ENCODE measurements at regions not wholly inside any gene's neighbourhood (a gene's known extent, or its start where the extent isn't known, plus 50 kb on each side); places are given as distances from the start of the nearest gene placed in this dataset.
A peak's percentile ranks its signal among the peaks of the same experiment; 100 is the strongest.
"Not testable (repeated sequence)": the region's sequence is repeated elsewhere in the genome, so short reads cannot be mapped to it uniquely, and the experiment has no call there.

DNA sequence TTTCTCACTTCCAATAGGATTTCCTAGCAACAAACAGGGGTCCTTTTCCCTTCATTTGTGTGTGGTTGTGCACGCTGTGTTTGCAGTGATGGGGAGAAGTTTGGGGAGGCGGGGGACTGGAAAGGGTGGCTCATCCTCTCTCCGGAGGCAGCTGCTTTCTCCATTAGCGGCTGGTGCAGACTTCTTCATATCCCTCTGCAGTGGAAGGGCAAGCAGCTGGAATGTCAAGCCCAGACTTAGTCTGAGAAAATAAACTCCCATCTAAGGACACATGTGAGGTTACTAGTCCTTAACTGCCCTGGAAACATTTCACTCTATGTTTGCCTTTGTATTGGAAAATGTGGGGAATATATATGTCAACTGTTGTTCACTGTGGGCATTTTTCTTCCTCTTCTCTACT is 467.0 kb upstream of the RASGRP1 start:
- no peak for DNase-seq (ENCODE audit: low read depth)

DNA sequence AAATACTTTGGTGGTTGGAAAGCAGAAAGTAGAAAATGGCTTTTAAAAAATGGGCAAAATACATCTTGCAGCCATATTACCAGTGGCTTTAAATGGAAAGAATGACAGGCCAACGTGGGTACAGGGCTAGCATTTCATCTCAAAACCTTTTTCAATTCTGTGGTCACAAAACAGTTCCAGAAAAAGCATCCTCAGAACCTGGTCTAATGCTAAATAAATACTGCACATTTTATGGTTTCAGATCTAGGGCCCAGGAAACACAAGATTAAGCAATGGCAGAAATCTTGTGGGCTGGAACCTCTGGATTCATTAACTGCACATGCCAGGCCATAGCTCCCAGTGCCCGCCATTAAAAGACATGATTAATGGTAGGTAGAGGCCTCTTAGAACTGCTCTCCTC is 470.2 kb upstream of the RASGRP1 start:
- no peak for DNase-seq (ENCODE audit: low read depth)

DNA sequence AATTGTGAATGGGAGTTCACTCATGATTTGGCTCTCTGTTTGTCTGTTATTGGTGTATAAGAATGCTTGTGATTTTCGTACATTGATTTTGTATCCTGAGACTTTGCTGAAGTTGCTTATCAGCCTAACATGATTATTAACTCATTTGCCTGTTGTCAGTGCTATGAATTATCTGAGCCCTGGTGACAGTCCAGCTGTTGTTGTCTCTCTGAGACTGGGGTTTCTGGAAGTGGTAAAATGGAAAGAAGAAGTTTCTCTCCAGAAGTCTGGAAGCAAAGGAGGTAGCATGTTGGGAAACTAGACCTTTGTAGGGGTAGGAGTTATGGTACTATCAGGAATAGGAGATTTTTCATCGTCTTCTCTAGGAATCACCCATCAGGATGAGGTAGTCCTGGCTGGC is 473.0 kb upstream of the RASGRP1 start:
- not testable (repeated sequence) for DNase-seq (ENCODE audit: low read depth)

DNA sequence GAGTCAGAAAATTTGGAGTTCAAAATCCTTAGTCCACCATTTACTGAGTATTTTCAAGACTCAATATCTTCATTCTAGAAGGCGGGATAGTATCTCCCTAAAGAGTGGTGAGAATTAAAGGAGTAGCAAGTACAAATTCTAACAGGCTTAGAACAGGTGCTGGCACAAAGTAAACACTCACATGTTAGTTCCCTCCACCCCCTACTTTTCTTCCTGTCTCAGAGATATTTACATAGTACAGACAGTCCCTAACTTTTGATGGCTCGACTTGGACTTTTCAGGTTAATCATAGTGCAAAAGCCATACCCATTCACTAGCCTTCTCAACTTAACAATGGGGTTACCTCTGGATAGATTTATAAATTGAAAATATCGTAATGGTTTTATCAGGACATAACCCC is 476.2 kb upstream of the RASGRP1 start:
- no peak for DNase-seq (ENCODE audit: low read depth)

DNA sequence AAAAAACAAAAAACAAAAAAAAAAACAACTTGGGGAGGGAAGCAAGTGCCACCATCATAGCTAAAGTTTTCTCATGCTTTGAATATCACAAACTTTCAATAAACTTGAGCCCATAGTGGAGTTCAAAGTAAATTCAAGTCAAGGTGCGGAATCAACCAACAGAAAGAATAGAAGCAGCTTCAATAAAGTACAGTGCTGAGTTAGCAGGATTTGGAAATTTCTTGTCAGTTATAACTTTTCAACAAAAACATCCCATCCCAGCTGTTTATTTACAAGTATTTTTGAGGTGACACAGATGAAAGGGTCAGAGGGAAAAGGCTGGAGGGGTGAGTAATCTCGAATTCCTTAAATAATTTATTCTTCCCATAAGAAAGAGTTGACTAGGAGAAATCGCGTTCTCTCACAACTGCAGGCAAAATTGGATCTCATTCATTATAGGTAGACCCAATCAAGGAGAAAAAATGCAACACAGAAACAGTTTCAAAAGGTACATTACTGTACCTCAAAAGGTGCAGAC is 477.4 kb upstream of the RASGRP1 start:
- no peak for DNase-seq (ENCODE audit: low read depth)

DNA sequence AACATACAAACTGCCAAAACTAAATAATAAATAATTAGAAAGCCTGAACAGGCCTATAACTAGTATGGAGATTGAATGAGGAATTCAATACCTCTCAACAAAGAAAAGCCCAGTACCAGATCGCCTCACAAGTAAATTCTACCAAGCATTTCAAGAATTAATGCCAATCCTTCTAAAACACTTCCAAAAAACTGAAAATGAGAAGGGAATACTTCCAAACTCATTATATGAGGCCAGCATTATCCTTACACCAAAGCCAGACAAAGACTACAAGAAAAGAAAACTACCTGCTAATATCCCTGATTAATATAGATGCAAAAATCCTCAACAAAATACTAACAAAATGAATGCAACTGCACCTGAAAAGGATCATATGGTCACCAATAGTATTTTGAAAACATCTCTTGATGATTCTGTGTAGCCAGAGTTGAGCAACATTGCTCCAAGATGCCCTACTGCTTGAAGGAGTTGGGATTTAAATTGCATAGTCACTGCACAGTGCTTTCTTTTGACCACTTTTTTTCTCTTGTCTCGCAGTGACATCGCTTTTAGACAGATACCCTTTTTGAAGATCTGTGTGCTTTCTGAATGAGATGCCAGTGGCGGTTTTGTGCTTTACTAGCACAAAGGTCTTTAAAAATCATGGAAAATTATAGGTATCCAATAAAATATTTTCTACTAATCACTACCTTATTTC is 487.2 kb upstream of the RASGRP1 start:
- no peak for DNase-seq (ENCODE audit: low read depth)

DNA sequence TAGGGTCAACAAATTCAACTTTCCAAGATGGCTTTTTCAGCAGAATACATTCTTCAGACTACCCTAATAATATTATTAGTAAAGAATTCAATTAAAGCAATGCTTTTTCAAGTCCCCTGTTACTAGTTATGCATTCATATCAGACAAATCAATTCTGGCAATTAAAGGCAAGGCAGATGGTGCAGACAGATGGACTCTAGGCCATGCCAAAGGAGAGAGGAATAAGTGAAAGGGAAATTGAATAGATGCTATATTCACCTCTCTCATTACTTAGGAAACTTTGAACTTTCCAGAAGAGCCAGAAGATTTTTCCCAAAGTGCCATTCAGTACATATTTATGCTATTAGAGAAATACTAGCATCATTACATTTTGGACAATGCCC is 487.7 kb upstream of the RASGRP1 start:
- DNase-seq (ENCODE audit: low read depth), result no peak

DNA sequence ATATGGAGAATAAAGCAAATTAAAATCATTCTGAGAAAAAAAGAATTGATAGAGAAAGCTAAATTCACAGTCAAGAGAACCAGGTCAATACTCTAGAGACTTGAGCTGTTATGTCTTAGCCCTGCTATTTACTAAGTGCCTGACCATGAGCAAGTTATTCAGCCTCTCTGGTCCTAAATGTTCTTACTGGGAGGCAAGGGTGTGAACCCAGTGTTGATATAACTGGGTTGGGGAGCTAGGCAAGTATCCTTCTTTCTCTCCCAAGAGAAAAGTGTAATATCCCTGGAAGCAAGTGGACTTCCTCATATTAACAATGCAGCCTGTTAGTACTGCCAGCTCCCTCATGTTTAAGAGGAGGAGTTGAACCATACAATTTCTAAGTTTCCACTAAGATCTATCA is 488.9 kb upstream of the RASGRP1 start:
- DNase-seq (ENCODE audit: low read depth), result no peak

DNA sequence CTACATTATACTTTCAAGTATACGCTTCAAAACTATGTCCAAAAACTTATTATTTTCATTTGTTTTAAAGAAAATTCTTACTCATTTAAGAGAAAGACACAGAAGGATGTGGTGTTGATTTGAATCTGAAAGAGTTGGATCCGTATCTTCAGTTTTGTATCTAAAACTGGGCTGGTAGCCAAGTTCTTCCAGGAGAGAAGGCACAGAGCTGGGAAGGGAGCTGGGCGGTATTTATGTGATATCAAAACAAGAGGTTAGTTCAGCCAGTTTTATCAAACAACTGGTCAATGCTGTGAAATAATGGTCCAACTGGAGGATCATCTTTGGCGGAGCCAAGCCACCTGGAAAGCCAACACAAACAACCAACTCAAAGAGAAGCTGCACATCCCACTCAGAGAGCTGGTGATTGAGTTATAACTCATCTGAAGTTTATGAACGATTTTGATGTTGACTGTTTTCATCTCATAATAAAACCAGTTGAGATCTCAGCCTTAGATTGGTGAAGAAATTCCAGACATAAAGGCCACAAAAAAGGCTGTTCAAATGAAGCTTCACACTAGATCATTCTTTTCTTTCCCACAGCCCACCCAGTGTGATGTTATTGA is 489.6 kb upstream of the RASGRP1 start:
- no peak for DNase-seq (ENCODE audit: low read depth)

DNA sequence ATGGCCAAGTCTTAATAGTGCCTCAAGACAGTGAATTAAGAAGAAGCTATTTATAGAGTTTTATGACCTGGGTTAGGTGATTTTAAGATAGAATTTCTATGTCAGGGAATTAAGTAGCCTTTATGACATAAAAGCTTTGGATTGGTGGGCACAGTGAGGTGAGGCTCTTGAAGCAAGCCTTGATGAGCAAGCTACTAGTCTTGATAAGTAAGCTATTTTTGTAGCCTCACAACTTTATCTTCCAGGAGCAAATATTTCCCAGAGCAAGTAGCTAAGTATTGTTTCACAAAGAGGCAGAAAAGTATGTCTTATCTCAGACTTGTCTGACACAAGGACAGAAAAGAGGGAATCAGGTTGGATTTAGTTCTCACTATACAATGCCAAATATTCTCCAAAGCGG is 491.7 kb upstream of the RASGRP1 start:
- no peak for DNase-seq (ENCODE audit: low read depth)

DNA sequence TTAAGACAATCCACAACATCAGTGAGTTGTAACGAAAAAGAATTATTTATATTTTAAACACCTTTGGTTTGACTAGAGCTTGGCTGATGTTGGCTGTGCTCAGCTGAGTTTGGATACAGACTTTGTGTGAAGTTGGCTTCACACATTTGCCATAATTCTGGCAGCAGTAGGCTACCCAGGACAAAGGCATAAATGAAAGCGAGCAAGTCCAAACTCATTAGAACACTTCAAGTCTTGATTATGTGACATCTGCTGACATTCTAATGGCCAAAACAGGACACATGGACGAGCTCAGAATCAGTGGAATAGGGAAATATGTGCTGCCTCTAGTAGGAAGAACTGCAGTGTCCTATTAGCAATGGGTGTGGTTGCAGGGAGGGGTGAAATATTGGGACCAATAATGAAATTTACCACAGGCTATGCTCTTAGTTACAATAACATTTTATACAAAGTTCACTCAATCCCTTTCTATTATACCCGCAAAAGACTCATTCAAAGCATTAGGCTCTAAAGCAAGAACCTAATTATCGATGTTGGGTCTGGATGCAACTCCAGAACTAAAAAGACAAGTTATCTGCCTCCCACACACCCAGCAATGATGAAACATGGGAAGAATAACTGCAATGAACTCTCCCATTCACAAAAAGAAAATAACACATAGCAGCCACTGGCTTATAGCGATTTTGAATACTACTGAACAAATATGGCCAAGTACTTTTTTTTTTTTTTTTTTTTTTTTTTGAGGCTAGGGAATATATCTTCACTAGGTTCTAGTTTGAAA is 493.9 kb upstream of the RASGRP1 start:
- no peak for DNase-seq (ENCODE audit: low read depth)

DNA sequence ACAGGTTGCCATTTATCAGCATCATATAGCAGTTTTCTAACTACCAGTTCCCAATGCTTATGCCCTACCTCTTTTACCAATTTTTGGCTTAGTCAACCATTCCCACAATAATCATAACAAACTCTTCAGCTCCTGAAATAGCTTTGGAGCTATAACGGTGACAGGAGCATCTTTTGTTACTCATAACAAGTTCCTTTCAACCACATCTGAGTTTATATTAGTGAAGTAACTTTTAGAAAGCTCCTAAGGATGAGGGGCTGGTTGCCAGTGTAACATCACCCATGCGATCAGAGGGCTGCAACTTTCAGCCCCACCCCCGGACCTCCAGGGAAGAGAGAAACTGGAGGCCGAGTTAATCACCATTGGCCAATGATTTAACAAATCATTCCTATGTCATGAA is 495.3 kb upstream of the RASGRP1 start:
- DNase-seq (ENCODE audit: low read depth), result no peak

DNA sequence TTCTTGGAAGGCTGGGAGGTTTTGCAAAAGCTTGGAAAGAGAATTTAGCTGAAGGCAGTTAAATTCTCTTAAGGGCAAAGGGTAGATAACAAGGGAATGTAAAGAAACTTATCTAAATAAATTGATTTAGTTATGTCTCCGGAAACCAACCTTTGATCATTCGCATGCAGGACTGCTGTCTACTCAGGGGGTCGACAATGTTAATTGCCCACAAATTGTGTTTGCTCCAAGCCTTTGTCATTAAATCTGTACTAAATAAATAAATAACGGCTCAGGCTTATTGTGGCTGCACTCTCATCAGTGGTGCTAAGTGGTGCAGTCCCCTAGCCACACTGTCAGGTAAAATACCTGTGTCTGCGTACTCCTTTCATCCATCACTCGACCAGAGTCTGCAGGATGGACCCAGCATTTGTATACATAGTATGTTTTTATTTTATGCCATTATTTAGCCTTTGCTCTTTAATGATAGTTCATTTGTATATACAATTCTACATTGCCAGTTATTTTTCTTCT is 497.4 kb upstream of the RASGRP1 start:
- DNase-seq (ENCODE audit: low read depth), result no peak

DNA sequence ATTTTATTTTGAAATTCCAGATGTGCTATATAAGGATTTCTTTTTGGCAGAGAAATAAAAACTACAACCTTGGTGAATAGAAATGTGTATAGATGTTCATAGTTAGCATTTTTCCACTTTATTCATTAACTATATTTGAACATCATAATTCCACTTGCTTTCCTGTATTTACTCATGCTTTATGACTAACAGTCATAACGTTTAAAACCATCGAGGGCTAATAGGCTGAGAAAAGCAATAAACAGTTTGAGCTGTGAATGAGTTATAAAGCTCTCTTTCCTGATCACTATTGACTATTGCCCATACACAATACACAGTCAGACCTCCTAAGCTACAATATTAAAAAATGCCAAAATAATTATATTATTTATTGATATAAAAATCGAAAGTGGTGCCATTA is 502.1 kb upstream of the RASGRP1 start:
- no peak for DNase-seq (ENCODE audit: low read depth)

DNA sequence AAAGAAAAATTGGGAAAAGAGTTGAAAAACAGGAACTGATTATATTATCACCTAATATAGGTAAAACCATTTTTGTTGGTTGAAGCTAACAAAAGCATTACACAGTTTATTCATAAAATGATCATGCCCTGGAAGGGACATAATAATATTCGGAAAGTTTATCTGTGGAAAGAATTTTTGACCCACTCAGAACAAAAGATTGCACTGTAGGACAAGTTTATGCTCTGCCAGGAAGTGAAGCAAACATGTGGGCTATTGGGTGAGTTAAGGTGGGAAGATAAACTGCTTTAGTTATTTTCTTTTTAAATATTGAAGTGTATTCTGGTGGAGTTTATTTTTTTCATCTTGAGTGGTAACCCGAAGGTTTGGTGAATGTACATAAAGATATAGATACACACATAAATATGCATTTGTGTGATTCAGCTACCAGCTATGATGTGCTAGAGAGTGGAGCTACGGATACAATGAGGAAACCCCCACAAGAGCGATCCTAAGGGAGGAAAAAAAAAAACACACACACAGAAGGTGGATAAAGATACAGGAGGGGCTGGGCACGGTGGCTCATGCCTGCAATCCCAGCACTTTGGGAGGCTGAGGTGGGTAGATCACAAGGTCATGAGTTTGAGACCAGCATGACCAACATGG is 506.4 kb upstream of the THBS1 start:
- DNase-seq (ENCODE audit: low read depth), result peak; percentile 24

DNA sequence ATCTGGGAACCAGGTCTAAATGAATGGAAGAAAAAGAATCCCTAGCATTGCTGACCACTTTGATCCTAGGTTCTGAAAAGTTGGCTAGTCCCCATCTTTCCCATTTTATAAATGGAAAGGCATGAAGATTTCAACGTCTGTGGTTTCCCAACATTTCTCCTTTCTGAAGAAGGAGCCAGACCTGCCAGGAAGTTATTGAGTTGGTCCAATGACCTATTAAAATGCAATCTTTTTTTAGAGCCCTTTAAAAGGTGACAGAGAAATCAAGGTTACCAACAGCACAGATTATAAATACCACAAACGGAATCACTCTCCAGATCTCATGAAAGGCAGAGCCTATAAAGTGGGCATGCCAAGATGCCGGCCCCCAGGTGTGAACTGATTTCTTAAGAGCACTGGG is 505.6 kb upstream of the THBS1 start:
- no peak for DNase-seq (ENCODE audit: low read depth)

DNA sequence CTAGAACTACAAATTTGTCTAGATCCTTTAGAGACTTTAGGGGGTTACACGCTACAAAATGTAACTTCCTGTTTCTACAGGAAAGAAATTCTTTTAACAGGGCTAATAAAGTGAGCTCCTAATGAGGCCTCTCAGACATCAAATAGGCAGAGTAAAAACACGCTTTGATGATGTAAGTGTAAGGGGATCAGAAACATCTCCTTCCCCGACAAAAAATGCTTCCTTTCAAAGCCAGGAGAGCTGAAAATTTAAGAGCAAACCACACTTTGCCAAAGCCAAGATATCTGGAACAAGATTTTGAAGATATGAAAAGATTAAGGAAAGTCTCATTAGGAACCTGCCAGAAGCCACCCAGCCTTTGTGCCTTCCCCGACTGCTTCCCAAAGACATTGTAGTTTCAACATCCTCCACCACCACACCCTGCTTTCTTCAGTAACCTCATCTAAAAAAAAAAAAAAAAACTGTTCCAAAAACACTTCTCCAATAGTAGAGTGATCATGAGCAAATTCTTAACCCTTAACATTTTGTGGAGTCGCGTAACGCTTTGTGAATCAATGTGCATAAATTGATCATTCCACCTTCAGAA is 505.0 kb upstream of the THBS1 start:
- DNase-seq (ENCODE audit: low read depth), result no peak

DNA sequence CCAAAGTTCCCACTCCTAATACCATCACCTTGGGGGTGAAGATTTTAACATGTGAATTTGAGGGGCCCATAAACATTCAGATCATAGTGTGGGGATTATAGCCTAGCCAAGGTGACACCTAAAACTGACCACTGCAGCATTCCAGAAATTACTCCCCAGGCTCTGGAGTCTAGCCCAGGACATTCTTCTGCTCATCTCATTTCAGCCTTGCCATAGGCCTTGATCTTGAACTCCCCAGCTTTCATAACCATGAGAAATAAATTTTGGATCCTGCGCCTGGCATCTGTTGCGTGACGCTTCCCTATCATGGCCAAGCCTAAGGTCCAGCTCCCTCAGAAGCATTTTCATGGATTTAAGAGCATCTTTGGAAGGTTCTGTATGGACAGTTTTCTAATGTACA is 502.9 kb upstream of the THBS1 start:
- peak; percentile 60 for DNase-seq (ENCODE audit: low read depth)

DNA sequence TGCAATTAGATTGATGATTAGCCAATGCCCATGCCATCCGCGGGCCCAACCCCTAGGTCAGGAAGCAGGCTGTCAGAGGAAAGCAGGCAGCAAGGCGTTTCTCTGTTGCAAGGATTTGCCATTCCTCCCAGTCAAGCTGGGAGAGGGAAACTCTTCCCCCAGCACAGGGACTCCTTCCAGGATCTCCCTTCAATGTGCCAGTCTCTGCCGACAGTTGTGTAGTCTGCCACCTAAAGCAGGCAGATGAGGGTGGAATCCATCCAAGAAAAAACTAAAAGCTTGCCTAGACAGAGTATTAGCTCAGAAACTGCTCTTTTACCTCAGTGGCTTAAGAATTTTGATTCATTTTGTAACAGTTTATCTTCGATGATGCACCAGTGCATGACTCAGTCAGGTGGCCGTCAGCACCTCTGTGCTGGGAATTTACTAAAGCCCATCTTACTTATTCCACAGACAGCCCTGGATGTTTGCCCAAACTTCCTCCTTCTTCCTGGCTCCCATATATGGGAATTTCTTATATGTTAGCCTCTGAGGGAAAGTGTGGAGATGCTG is 501.5 kb upstream of the THBS1 start:
- peak; percentile 75 for DNase-seq (ENCODE audit: low read depth)

DNA sequence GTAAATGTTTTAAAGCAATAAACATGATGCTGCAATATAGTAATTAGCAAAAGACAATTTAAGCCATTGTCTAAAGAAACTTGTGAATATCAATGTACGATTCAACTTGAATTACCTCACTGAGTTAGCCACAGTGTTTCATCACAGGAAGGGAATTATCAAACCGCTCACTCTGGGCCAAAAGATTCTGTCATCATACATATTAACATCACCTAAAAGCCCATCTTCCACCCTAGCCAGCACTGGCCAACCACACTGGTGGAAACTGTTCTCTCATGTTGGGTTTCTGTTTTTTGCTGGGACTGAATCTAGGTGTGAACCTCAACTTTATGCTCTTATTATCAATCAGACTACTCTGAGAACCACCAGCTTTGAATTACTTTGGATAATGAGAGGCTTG is 497.7 kb upstream of the THBS1 start:
- peak; percentile 92 for DNase-seq (ENCODE audit: low read depth)

DNA sequence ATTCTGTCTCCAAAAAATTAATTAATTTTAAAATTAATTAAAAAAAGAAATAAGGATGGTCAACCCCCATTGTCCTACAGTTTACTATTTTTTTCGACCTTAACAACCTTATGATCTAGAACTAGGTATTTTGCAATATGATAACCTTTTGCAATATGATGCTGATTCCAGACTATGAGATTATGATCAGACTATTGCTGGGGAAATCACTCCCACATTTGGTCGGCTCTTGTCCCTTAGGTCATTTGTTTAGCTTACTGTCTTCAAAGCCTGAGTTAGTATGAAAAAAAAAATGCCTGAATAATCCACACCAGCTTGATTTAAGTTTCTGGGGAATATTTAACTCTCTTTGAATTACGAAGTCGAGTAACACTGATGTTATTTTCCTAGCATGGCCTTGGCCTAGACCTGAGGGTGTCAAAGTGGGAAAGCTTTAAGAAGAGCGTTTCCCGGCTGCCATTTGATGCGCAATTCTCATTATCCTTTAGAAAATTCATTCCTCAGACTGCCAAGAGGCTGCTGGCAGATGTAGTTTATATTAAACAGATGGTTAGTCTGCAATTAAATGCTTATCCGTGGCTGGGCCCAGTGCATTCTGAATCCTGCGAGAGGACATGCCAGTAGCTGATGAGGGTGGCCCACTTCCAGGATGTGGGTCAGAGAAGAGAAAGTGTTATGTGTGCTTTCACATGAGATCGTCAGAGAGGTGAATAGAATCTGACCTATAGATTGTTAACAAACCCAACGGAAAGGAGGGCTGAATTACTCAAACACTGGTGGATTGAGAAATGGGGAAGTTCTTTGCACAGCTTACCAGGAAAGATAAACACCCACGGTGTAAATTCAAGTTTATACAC is 496.0 kb upstream of the THBS1 start:
- DNase-seq (ENCODE audit: low read depth), result peak; percentile 95

All from iris pigment epithelial cell (primary cell).